CD4-positive, alpha-beta T cell treated with Interleukin-6 for 4 hours (primary cell): ENCODE measurements at regions not wholly inside any gene's neighbourhood (a gene's known extent, or its start where the extent isn't known, plus 50 kb on each side); places are given as distances from the start of the nearest gene placed in this dataset.
"Not testable (repeated sequence)": the region's sequence is repeated elsewhere in the genome, so short reads cannot be mapped to it uniquely, and the experiment has no call there.

ENCODE experiments used
- DNase-seq: peaks from one replicate; pipeline ENCODE4 v3.0.0-alpha.2; 2020; ENCODE audit warnings: mixed read lengths

- DNase-seq, result no peak
These were observed 650.0 kb upstream of the STXBP6 start for GRCh38 chr14:25699981-25700380.

- DNase-seq, result no peak
These were observed 648.2 kb upstream of the STXBP6 start for GRCh38 chr14:25698111-25698510.

DNA sequence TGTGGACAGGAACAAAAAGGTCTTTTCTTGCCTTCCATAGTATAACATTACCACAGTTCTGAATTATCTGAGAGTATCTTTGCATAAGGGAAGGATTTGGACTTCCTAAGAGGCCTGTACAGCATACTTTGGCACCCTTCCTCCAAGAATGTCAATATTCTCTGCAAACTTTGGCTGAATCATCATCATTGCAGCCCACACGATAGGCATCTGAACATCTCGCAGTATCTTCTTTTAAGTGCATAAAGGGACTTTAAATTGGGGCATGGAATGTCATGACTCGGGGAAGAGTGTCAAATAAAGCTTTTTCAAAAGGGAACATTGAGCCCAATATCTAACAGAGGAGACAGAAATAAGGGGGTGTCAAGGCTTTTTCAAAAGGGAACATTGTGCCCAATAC is 646.2 kb upstream of the STXBP6 start:
- no peak for DNase-seq

DNA sequence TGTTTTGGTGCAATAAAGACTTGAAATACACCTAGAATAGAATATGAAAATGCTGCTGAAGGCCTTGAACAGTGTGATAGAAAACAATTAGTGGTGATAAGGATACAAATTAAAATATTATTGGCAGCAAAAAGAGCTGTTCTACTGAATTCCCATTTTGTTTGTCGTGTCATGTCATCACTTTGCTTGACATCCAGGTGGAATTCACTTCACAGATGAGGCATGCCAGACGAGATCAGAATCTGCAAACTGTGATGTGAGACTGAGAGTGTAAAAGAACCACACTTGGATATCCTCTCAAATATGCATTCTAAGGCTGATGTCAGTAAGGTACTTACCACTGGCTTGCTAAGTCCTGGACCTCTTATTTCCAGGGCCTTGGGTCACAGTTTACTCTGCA is 635.1 kb upstream of the STXBP6 start:
- DNase-seq, result no peak

DNA sequence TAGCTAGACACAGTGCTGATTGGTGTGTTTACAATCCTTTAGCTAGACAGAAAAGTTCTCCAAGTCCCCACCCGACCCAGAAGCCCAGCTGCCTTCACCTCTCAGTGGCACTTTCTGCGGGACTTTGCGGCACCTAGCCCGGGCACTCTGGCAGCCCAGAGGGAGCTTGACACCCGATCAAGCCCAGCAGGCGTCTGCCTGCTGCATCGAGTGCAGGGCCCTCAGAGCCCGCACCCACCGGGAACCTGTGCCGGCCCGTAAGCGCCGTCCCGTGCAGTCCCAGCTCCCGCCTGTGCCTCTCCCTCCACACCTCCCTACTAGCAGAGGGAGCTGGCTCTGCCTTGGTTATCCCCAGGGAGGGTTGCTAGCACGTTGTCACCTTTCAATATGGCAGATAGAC is 631.0 kb upstream of the STXBP6 start:
- DNase-seq, result no peak

- DNase-seq, result not testable (repeated sequence)
These were observed 630.6 kb upstream of the STXBP6 start for GRCh38 chr14:25680511-25680910.

DNA sequence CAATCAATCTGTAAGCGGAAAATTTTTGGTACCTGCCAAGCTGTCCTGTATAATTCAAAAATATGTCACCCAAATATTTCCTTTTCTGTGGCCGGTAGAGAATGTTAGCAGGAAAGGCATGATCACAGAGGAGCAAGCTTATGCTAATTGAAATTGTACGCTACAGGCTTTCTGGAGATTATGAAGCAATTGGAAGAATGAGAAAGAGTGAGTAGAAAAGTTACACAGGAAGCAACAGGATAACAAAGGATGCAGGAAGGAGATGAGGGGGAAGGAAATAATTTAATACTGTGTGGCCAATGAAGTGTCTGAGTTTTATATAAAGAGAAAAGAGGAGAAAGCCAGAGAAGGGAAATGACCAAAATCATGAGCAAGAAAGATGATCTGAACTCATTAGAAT is 627.2 kb upstream of the STXBP6 start:
- DNase-seq, result no peak

DNA sequence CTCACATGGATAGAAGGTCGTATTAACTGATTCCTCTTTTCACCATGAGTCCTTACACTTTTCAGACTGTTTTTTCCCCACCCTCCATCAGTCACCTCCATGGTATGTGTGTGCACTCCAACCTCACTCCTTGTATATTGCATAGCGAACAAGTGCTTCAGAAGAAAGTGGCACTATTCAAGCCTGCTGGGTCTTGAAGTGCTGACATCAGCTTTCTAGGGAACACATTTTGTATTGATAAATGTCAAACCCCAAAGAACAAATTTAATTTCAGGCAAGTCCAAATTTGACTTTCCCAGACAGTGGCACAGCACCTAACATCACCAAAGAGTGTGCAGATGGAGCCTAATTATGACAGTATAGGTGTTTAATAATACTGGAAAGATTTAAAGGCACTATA is 617.4 kb upstream of the STXBP6 start:
- no peak for DNase-seq

DNA sequence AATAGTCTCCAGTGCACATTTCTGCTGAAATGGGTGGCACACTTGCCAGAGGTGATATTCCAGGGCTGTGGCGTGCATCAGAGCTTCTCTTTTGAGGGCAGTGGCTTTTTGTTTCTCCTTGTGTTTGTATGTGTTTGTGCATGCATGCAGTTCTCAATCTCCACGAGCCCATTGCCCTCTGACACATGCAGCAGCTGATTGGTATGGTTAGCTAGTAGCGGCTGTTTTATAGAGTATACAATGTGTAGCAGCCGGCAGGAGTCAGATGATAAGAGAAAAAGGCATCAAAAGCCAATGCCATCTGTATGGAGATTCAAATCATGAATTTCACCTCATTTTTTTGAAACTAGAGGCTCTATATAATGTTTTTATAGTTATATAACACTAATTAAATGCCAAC is 616.9 kb upstream of the STXBP6 start:
- DNase-seq, result no peak

GRCh38 chr14:25658988-25659387 is 609.0 kb upstream of the STXBP6 start:
- no peak for DNase-seq

DNA sequence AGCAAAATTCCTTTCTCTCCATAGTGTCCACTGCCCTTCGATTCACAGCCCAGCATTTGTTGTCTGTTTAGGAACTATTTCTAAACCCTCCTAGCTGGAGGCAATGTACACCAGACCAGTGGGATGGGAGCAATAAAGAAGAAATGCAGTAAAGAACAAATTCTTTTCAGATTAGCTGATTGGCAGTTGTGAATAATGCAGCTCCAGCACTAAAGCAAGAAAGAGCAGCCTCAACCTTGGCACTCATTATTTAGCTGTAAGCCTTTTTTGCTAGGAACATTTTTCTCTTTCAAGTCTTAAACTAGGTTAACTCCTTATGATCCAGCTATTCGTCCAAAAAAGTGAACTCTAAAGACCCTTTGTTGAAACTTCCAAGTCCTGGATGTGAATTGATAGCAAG is 580.5 kb upstream of the STXBP6 start:
- DNase-seq, result no peak

DNA sequence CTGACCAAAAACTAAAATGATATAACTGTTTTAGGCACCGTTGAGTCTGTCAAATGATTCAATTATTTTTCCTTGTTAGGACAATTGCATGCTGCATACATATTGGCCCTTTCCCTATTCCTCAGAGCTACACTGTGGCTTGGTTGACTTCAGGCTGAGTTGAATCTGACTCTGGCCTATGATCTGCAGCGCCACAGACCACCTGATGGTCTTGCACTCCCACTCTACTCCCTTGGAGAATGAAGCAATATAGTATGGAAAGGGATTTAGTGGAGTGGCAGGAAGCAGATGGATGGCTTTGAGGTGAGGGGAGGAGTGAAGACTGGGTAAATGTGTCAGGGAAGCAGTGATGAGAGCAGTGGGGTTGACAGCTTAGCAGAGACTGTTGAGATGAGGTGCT is 579.0 kb upstream of the STXBP6 start:
- DNase-seq, result no peak

GRCh38 chr14:25628390-25628789 is 578.4 kb upstream of the STXBP6 start:
- DNase-seq, result no peak

- DNase-seq, result no peak
These were observed 577.0 kb upstream of the STXBP6 start for GRCh38 chr14:25626986-25627385.

DNA sequence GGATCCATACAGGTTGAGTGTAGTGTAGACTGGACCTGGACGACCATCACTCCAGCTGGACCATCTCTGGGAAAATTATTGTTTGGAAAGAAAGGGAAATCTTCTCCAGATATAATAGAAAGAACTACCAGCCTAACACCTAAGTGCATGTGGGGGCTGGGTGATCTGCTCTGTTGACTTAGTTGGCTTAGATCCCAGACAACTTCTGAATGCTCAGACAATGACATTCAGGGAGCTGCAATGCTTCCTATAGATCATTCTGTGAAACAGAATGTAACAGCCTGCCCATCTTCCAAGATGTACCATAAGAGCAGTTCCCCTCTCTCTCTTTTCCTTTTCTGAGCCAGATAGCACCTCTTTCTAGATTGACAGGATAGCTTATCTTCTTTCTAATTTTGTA is 572.8 kb upstream of the STXBP6 start:
- no peak for DNase-seq

- DNase-seq, result no peak
These were observed 570.6 kb upstream of the STXBP6 start for GRCh38 chr14:25620515-25620914.

- no peak for DNase-seq
These were observed 565.2 kb upstream of the STXBP6 start for GRCh38 chr14:25615174-25615573.

DNA sequence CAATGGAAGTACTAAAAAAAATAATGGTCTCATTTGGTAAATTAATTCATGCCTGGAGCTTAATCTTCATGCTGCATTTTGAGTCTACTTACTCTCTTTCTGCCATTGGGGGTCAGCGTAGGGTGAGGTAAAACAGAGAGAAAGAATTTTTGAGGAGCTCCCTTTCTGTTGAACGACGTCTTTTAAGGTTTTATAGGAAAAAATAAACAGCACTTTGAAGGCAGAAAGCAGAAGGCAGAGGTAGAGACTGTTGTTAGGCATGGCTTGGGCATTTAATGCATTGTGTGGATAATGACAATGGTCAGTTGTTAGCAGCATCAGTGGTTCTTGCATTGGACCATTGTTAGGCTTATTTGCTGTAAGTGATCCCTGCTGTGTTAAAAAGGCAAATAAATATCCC is 557.2 kb upstream of the STXBP6 start:
- DNase-seq, result no peak

GRCh38 chr14:25602106-25602505 is 552.2 kb upstream of the STXBP6 start:
- DNase-seq, result no peak

- no peak for DNase-seq
These were observed 538.8 kb upstream of the STXBP6 start for GRCh38 chr14:25588751-25589150.

DNA sequence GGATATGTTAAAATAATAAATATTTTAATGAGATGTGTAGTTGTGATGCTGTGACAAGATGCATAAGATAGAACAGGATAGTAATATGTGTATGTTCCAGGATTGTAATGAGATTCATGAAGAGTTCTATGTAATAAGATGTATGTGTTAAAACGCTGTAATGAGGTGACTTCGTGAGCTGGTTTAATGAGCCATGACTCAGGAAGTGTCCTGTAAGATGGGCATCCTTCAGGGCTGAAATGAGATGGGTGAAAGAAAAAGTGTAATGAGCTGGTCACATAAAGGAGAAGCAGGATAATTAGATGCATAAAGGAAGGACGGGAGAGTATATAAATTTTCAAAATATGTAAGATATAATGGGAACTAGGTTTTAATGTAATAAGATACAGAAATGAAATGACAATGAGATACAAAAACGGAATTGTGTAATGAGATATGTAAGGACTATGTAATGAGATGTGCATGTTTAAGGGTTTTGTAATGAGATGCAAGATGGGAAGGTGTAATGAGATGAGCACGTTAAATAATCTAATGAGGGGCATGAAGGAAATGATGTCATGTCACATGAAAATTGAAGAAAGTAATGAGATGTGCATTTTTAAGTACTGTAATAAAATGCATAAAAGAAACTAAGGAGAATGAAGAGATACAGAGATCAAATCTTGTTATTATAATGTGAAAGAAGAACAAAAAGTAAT is 524.8 kb upstream of the STXBP6 start:
- no peak for DNase-seq

DNA sequence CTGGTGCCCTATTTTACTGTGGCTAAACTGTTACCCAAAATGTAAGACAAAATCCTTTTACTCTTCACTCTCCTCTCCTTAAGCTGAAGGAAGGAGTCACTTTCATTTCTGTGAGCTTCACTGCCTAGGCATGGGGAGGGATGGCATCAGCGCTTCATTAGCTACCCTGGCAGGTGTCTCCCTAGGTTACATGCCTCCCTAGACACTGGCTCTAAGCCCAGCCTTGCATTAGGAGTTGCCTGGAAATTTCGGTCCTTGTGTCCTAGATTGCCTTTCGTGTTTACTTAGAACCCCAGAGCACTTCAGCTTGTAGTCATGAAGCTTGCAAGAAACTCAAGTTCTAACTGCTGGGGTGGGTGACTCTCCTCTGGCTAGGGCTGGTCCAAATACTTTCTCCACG is 520.5 kb upstream of the STXBP6 start:
- DNase-seq, result no peak

DNA sequence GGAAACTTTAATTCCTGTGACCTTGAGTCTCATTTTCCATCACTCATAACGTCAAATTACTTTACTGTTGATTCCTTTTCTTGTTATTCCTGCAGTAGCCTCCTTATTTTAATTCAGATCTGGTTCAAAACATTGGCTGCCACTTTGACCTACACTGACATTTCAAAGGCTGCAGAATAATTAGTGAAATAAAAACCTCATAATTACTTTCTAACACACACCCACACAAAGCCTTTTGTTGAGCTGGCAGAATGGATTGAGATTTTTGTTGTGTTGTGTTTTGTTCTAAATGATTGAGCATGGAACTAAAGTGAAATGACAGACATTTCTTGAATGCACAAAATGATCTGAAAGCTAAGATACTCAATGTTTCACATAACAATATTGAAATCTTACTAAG is 507.5 kb upstream of the STXBP6 start:
- DNase-seq, result no peak

GRCh38 chr14:25552826-25553225 is 502.9 kb upstream of the STXBP6 start:
- DNase-seq, result no peak

DNA sequence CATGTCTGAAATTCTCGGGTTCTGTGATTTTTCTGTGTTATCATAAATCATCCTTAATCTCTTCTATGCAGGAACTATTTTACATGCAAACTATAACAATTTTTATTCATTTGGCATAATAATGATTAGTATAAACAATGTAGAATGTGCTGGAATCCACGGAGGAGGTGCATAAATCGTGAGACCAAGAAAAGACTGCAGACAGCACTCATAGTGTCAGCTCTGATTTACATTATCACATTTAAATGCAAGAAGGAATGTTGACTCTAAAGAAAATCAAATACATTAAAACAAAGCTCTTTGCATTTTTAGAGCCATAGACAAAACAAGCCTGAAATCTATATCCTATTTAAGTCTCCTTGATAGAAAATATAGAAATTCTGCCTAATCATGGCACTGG is 501.7 kb upstream of the STXBP6 start:
- no peak for DNase-seq

DNA sequence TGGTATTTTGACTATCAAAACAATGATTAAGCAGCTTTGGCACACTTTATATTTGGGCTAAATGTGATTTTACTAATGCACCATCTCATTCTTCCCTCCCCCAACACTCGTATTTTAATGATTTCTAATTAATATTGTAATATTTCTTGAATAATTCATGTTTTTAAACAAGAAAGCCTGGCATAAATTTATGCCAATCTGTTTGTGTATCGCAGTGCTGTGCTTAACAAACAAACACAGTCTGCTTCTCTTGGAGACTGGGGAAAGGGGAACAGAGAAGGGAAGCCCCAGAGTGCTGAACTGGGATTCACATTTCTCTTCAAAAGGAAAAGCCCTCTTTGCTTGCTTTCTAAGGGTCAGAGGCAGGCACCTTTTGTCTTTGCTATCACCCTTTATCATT is 496.9 kb upstream of the STXBP6 start:
- no peak for DNase-seq
